Stomach (tissue), 4 donors: ENCODE measurements at regions not wholly inside any gene's neighbourhood (a gene's known extent, or its start where the extent isn't known, plus 50 kb on each side); places are given as distances from the start of the nearest gene placed in this dataset.

Experiments
- CTCF ChIP-seq, 7 experiments: fragments of 450-650 bp in 4 of 7; fragments of 200-600 bp in 3 of 7; sonication (generic) in 3 of 7; IDR thresholded peaks; one replicate each; pipeline ENCODE4 v1.5.1; 2016 to 2019; ENCODE audit warnings: antibody characterized with exemption in 7 of 7, control low read depth in 2 of 7, mild to moderate bottlenecking in 1 of 7
- EP300 ChIP-seq: sonication (generic); formaldehyde crosslinking; IDR thresholded peaks from one replicate; pipeline ENCODE4 v1.6.1; 2017; ENCODE audit warnings: antibody characterized with exemption
- POLR2A ChIP-seq, 4 donors: fragments of 450-650 bp; IDR thresholded peaks; one replicate each; pipeline ENCODE4 v1.6.1; 2016; ENCODE audit warnings: antibody characterized with exemption in 4 of 4, control low read depth in 2 of 4, mild to moderate bottlenecking in 1 of 4, moderate library complexity in 1 of 4
- POLR2AphosphoS5 ChIP-seq, 3 donors: sonication (generic); formaldehyde crosslinking; IDR thresholded peaks; one replicate each; pipeline ENCODE4 v1.6.1; 2016; ENCODE audit warnings: antibody characterized with exemption in 3 of 3

- TF ChIP-seq CTCF (IDR thresholded peaks at IDR 0.05): no peak
- TF ChIP-seq POLR2A (IDR thresholded peaks at IDR 0.05): no peak
- TF ChIP-seq POLR2AphosphoS5 (IDR thresholded peaks at IDR 0.05): no peak
- TF ChIP-seq EP300: no peak
Observed at GRCh38 chr3:144995856-144996255, 1024.2 kb downstream of the DIPK2A start.
